Natural killer cell (primary cell): ENCODE measurements at regions not wholly inside any gene's neighbourhood (a gene's known extent, or its start where the extent isn't known, plus 50 kb on each side); places are given as distances from the start of the nearest gene placed in this dataset.

Experiments
- ATAC-seq, 3 donors: fragments of 150-1000 bp in 2 of 3; fragments of 200-7000 bp in 1 of 3; cut with Tn5 transposase; 1 replicate in 1 of 3; 2 replicates in 2 of 3; pipeline ENCODE4 v1.10.0; 2021; ENCODE audit warnings: mild to moderate bottlenecking in 2 of 3, moderate library complexity in 2 of 3
- DNase-seq, 2 donors: peaks; one replicate each; pipeline versions ENCODE4 v3.0.0 to v3.0.0-alpha.2; 2013 to 2021; ENCODE audit warnings: mixed read lengths in 1 of 2
- H3K27ac ChIP-seq: one replicate; pipeline ENCODE4 v1.5.1; 2013; ENCODE audit warnings: mild to moderate bottlenecking, low read length
- H3K27me3 ChIP-seq: one replicate; pipeline ENCODE4 v1.6.1; 2013; ENCODE audit warnings: low read length; ENCODE audit not compliant: control insufficient read depth, insufficient read depth
- H3K36me3 ChIP-seq: one replicate; pipeline ENCODE4 v1.6.1; 2013; ENCODE audit warnings: low read length; ENCODE audit not compliant: control insufficient read depth, insufficient read depth
- H3K4me1 ChIP-seq: one replicate; pipeline ENCODE4 v1.6.1; 2013; ENCODE audit warnings: low read length; ENCODE audit not compliant: control insufficient read depth, insufficient read depth
- H3K4me3 ChIP-seq: one replicate; pipeline ENCODE4 v1.5.1; 2013; ENCODE audit warnings: low read length
- H3K9me3 ChIP-seq: one replicate; pipeline ENCODE4 v1.6.1; 2013; ENCODE audit warnings: low read length; ENCODE audit not compliant: control insufficient read depth, insufficient read depth
- H3K27ac Mint-ChIP-seq, 2 donors: one replicate each; pipeline ENCODE4 v1.8.0; 2022; ENCODE audit warnings: mild to moderate bottlenecking in 2 of 2, mixed read lengths in 2 of 2, moderate library complexity in 1 of 2
- H3K27me3 Mint-ChIP-seq, 2 donors: one replicate each; pipeline ENCODE4 v1.8.0; 2022; ENCODE audit warnings: low read depth in 2 of 2, mixed read lengths in 2 of 2
- H3K36me3 Mint-ChIP-seq: one replicate; pipeline ENCODE4 v1.8.0; 2022; ENCODE audit warnings: mixed read lengths
- H3K4me1 Mint-ChIP-seq, 2 donors: one replicate each; pipeline ENCODE4 v1.8.0; 2022; ENCODE audit warnings: mixed read lengths in 2 of 2
- H3K4me3 Mint-ChIP-seq: one replicate; pipeline ENCODE4 v1.8.0; 2022; ENCODE audit warnings: mild to moderate bottlenecking, moderate library complexity, mixed read lengths
- H3K9me3 Mint-ChIP-seq, 2 donors: one replicate each; pipeline ENCODE4 v1.8.0; 2022; ENCODE audit warnings: mixed read lengths in 2 of 2
- CTCF ChIP-seq: fragments of 200-600 bp; IDR thresholded peaks from one replicate; pipeline ENCODE4 v1.8.0; 2022; ENCODE audit warnings: antibody characterized with exemption
- WGBS: methylation state at CpG from one replicate; pipeline ENCODE4 v1.1.7; 2013; ENCODE audit warnings: missing lambda C conversion rate; ENCODE audit not compliant: insufficient coverage; 5-methylcytosine and 5-hydroxymethylcytosine counted together
- intact Hi-C: fragments of 100-400 bp; cut with micrococcal nuclease; formaldehyde crosslinking; loops from one replicate; pipeline ENCODE4 v1.14.2; 2022

GRCh38 chr3:170717410-170718402 is 131.8 kb upstream of the SLC7A14 start:
- Mint-ChIP-seq H3K4me3 (no peak overlapping the region), H3K9me3 (no peaks in the 10 kb centered on the region), H3K4me1 (no peaks in the 10 kb centered on the region), H3K27ac (no peak overlapping the region), H3K36me3 (no peaks in the 10 kb centered on the region), H3K27me3 (peaks cover 22 to 81% of the 10 kb centered on the region in 2 donors)
- no peak for DNase-seq
- no peaks in the 10 kb centered on the region for H3K27me3 ChIP-seq
- TF ChIP-seq CTCF = no peak
- H3K36me3 ChIP-seq = no peaks in the 10 kb centered on the region
- no peak overlapping the region for H3K27ac ChIP-seq
- no peak overlapping the region for H3K4me3 ChIP-seq
- ATAC-seq = no peak
- H3K4me1 ChIP-seq = no peaks in the 10 kb centered on the region
- intact Hi-C loops = no loop called here
- WGBS = 76% methylated on average over 4 of the region's 6 CpGs
- H3K9me3 ChIP-seq = no peaks in the 10 kb centered on the region

GRCh38 chr3:170716172-170716805 is 130.4 kb upstream of the SLC7A14 start:
- intact Hi-C loops = no loop called here
- no peaks in the 10 kb centered on the region for H3K9me3 Mint-ChIP-seq
- no peaks in the 10 kb centered on the region for H3K36me3 Mint-ChIP-seq

GRCh38 chr3:170714562-170715535 is 129.0 kb upstream of the SLC7A14 start:
- H3K27ac Mint-ChIP-seq = no peak overlapping the region
- H3K36me3 ChIP-seq = no peaks in the 10 kb centered on the region
- no peak overlapping the region for H3K27ac ChIP-seq
- no peaks in the 10 kb centered on the region for H3K36me3 Mint-ChIP-seq
- H3K27me3 Mint-ChIP-seq = peaks cover 26 to 77% of the 10 kb centered on the region in 2 donors
- intact Hi-C loops = no loop called here
- no peaks in the 10 kb centered on the region for H3K27me3 ChIP-seq
- no peak overlapping the region for H3K4me3 ChIP-seq
- ATAC-seq = no peak
- no peaks in the 10 kb centered on the region for H3K9me3 ChIP-seq
- H3K9me3 Mint-ChIP-seq = no peaks in the 10 kb centered on the region
- no peak for DNase-seq
- no peak overlapping the region for H3K4me3 Mint-ChIP-seq
- WGBS = 70% methylated on average over 2 of the region's 3 CpGs
- H3K4me1 Mint-ChIP-seq = no peaks in the 10 kb centered on the region
- H3K4me1 ChIP-seq = no peaks in the 10 kb centered on the region
- TF ChIP-seq CTCF = no peak

More at GRCh38 chr3:170716172-170716805, 130.4 kb upstream of the SLC7A14 start:
- H3K9me3 ChIP-seq = no peaks in the 10 kb centered on the region
- DNase-seq (no peak), ATAC-seq (no peak)
- H3K4me1 Mint-ChIP-seq = no peaks in the 10 kb centered on the region
- H3K4me1 ChIP-seq = no peaks in the 10 kb centered on the region
- H3K27me3 ChIP-seq = no peaks in the 10 kb centered on the region
- H3K36me3 ChIP-seq = no peaks in the 10 kb centered on the region
- no peak overlapping the region for H3K27ac Mint-ChIP-seq
- no peak for TF ChIP-seq CTCF
- 79% methylated on average over 5 of the region's 5 CpGs for WGBS
- H3K27ac ChIP-seq = no peak overlapping the region
- no peak overlapping the region for H3K4me3 ChIP-seq
- no peak overlapping the region for H3K4me3 Mint-ChIP-seq
- peaks cover 26 to 76% of the 10 kb centered on the region in 2 donors for H3K27me3 Mint-ChIP-seq
